Lung microvascular endothelial cell (primary cell): ENCODE measurements at regions not wholly inside any gene's neighbourhood (a gene's known extent, or its start where the extent isn't known, plus 50 kb on each side); places are given as distances from the start of the nearest gene placed in this dataset.
"Not testable (repeated sequence)": the region's sequence is repeated elsewhere in the genome, so short reads cannot be mapped to it uniquely, and the experiment has no call there.

Experiments used
- DNase-seq, 2 donors: peaks; one replicate each; pipeline versions ENCODE4 v3.0.0 to v3.0.0-alpha.2; 2010; ENCODE audit warnings: low read depth in 2 of 2

- DNase-seq, result no peak
Observed at GRCh38 chr2:38243186-38243880, 133.7 kb downstream of the ATL2 start.

DNA sequence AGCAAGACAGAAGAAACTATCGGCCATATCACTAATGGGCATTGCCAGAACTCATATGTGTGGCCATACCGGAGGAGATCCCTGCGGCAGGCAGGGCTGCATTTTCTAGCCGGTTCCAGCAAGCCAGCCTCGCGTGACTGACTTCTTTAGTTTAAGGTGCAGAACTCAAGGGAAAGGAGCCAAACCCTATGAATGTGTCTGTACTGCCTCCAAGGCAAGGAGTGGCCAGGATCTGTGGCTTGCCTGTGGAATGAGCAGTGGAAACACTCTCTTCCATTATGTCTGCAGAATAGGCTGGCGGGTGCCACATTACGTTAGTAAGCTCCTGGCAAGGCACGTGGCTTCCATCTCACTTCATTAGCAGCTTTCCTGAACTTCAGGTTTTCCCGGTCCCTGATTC lies 137.6 kb downstream of the ATL2 start:
- DNase-seq, result no peak

- DNase-seq, result not testable (repeated sequence)
Observed at GRCh38 chr2:38238705-38239104, 138.4 kb downstream of the ATL2 start.

DNA sequence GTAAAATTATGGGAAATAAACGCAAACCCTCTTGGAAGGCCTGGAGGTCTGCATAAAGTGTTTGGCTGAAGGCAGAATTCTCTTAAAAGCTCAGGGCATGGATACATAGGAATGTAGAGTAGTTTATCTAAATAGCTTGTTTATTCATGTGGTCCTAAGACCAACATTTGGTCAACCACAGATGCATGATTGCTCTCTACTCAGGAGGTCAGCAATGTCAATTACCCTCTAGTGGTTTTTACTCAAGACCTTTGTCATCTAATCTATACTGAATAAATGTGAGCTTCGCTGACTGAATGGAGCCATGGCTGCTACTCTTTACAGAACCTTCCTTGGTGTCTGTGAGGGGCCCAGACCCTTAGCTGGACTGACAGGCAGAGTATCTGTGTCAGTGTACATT lies 139.8 kb downstream of the ATL2 start:
- no peak for DNase-seq

DNA sequence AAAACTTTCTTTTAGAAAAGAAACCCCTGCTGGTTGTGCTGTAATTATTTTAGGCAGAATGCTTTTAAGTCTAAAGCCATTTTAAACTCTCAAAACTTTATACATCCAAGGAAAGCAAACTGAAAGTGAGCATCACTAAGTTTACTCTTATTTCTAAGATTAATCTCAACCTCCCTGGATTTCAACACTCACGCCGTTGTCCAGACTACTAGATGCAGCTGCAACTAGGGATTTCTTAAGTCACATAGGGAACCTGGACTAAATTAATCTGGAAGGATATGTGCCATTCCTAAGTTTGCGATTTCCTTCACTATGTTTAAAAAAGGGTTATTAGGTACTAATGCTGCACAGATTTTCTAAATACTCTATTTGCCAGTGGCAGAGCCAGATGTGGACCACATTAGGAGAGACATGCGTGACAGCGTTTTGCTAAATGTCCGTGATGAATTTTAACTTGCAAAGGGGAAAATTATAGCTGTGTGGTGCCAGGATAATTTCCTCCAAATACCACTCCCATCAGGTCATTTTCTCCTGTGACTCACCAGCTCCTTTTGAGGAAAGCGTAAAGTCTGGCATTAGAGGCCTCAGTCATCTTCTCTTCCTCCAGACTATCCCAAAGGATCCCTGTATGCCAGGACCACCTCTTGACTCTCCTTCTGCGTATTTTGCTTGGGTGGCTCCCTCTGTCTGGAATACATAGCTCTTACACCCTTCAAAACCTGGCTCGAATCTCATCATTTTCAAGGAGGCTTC lies 143.7 kb downstream of the ATL2 start:
- peak in 1 of 2 donors; percentile 11 for DNase-seq

GRCh38 chr2:38232454-38232853 lies 144.6 kb downstream of the ATL2 start:
- no peak for DNase-seq

DNA sequence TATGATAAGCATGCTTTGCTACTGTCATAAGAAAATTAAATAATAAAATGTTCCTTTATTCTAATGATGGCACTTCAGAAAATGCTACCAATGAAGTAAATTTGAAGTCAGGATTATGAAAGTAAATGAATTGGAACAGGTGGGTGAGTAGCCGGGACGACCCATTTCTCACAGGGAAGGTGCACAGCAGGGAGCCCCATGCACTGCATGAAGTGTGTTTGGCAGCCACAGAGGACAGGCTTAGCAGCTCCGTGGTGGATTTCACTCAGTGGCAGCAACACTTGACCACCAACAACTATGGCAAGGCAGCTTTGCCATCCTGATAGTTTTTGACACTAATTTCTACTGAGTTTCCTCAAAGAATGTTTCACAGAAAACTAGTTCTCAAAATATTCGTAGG lies 146.3 kb downstream of the ATL2 start:
- no peak for DNase-seq

DNA sequence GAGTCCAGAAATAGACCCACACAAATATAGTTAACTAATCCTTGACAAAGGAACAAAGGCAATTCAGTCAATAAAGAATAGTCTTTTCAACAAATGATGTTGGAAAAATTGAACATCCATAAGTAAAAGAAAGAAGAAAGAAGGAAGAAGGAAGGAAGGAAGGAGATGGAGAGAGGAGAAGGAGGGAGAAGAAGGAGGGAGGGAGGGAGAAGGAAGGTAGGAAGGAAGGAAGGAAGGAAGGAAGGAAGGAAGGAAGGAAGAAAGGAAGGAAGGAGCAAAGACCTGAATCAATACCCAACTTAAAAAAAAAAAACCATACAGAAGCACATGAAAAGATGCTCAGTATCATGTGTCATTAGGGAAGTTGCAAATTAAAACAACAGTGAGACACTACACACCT lies 148.3 kb downstream of the ATL2 start:
- no peak for DNase-seq

GRCh38 chr2:38224821-38225437 lies 149.0 kb upstream of the CYP1B1 start:
- DNase-seq, result no peak

DNA sequence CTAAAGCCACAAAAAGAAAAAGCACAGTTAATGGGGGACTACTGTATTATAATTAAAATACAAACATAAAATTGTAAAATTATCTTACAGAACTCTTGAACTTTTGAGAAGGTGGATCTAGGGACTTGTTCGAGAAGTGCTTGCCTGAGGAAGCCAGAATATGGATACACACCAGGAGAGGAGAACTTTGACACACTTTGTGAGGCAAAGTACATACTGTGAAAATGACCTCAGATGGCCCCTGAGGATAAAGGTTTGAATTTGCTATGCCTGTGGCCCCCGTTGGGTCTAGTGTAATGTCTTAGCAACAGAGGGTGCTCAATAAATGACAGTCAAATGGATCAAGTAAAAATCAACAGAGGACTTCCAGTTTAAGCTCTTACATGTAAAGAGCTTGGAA lies 148.2 kb upstream of the CYP1B1 start:
- no peak for DNase-seq

DNA sequence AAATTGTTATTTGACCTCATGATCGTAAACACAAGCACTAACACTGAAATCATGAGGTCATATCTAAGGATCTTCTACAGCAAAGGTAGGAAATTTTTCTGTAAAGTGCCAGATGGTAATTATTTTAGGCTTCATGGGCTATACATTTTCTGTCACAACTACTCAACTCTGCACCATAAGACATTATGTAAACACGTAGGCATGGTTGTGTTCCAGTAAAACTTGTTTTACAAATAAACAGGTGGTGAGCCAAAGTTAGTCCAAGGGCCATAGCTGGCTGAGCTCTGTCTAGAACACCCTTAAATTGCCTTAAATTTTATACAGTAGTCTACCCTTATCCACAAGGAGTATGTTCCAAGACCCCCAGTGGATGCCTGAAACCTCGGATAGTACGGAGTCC lies 147.3 kb upstream of the CYP1B1 start:
- no peak for DNase-seq

DNA sequence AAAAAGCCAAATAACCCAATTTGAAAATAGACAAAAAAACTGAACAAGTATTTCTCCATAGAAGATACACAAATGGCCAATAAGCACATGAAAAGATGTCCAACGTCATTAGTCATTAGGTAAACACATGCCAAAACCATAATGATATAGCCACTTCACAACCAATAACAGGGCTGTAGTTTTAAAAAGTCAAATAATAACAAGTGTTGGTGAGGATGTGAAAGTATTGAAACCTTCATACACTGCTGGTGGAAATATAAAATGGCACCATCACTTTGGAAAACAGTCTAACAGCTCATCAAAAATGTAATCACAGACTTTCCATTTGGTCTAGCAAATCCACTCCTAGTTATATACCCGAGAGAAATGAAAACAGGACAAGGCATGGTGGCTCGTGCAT lies 144.2 kb upstream of the CYP1B1 start:
- no peak for DNase-seq

GRCh38 chr2:38218995-38219394 lies 143.0 kb upstream of the CYP1B1 start:
- no peak for DNase-seq

DNA sequence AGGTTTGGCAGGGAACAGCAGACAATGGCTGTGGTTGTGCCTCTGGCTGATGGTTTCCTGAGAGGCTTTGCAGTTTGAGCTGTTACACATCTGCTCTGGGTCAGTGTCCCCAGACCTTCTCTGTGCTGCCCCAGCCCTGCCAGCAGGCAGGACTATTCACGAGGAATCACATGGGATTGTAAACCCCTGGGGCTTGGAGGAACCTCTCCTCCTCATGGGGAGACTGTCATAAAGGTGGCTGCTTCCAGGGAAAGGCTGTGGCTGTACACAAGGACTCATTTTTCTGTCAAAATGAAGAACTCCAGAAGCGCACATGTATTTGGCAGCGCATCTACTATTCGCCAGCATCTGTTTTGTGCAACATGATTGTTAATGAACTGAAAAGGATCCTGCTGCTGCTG lies 142.6 kb upstream of the CYP1B1 start:
- DNase-seq, result no peak

DNA sequence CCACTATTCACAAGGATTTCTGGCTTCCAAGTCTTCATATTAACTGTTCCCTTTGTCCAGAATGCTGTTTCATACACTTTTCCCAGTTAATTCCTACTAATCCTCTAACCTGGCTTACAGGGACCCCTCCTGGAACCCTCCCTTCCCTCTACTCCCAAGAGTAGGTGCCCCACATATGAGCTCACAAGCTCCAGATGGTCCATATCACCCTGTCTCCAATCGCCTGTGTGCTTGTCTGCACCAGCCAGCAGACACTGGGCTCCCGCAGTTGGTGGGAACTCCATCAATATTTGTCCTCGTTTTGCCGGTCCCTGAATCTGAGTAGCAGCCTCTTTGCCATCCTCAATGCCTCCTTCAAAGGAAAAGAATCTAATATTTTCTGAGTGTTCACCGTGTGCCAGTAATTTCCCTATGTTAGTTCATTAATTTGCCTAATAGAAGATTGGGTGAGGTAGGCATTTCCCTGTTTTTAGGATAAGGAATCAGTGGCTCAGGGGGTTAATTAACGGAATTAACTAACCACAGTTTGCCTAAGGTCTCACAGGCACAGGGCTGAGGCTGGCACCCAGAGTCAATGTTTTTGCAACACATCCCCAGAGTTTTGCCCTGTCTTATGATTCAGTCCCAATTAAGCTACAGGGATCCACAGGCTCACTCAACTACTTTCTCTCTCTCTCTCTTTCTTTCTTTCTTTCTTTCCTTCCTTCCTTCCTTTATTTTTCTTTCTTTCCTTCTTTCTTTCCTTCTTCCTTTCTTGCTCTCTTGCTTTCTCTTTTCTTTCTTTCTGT lies 141.6 kb upstream of the CYP1B1 start:
- DNase-seq, result no peak

DNA sequence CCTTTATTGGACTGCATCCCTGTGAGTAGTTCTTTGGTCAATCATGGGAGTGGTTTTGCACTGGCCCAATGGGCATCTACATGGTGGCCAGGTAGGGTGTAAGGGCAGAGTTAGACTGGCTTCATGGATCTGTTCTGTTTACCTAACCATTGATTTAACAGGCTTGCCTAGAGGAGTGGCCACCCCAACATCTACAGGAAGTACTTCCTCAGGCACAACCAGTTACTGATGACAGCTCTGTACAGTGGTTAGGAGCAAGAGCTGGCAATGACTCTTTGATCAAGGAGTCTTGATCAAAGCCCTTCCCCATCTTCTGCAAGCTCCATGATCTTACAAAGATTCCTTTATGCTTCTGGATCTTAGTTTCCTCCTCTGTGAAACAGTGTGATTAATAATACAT lies 140.9 kb upstream of the CYP1B1 start:
- DNase-seq, result no peak

DNA sequence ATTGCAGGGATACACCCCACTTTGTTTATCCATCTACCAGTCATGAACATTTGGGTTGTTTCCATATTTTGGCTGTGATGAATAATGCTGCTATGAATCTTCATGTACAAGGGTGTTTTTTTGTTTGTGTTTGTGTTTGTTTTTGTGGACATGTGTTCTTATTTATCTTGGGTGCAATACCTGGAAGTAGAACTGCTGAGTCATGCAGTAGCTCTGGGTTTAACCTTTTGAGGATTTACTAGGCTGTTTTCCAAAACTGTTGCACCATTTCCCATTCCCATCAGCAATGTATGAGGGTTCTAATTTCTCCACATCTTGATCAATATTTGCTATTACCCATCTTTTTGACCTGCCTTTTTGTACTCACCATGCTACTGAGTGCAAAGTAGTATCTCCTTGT lies 140.0 kb upstream of the CYP1B1 start:
- DNase-seq, result no peak

DNA sequence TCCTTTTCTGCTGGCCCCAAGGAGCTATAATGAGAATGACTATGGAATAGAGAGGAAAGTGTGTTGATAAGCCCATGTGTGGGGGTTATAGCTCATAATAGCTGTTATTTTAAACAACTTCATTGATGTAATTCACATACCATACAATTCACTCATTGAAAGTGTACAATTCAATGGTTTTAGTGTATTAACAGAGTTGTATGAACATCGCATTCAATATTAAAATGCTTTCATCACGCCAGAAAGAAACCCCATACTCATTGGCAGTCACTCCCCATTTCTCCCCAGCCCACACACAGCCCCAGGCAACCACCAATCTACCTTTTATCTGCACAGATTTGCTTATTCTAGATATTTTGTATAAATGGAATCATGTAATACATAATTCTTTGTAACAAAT lies 139.6 kb upstream of the CYP1B1 start:
- no peak for DNase-seq

GRCh38 chr2:38214209-38214717 lies 138.3 kb upstream of the CYP1B1 start:
- peak in 1 of 2 donors; percentile 3 for DNase-seq

GRCh38 chr2:38213619-38214167 lies 137.7 kb upstream of the CYP1B1 start:
- peak in 1 of 2 donors; percentile 11 for DNase-seq

DNA sequence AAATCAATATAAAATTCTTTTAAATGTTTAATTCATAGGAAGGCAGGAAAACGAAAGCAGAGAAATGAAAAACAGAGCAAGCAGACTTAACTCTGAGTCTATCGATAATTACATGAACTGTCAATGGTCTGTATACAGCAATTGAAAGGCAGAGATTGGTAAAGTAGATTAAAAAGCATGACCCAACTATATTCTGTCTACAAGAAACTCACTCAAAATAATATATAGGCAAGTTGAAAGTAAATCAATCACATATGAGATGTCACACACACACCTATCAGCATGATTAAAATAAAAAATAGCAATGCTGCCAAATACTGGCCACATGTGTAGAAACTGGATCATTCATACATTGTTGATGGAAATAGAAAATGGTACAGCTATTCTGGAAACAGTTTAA lies 136.4 kb upstream of the CYP1B1 start:
- no peak for DNase-seq

GRCh38 chr2:38207168-38207567 lies 131.2 kb upstream of the CYP1B1 start:
- no peak for DNase-seq
